ENCODE measurements at regions not wholly inside any gene's neighbourhood (a gene's known extent, or its start where the extent isn't known, plus 50 kb on each side); places are given as distances from the start of the nearest gene placed in this dataset.

DNA sequence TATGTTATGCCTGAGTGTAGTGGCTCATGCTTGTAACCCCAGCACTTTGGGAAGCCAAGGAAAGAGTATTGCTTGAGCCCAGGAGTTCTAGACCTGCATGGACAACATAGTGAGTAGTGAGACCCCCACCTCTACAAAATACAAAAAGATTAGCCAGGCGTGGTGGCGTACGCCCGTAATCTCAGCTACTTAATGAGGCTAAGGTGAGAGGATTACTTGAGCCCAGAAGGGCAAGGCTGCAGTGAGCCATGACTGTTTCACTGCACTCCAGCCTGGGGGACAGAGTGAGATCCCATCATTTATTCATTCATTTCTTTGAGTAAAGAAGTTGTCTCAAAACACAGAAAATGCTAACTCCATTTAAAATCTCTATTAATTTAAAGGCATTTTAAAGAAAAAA, 1061.6 kb downstream of the JRKL start:
- H3K9me1 ChIP-seq (ENCODE audit: control insufficient read depth, insufficient read depth, low read length), result no peaks in the 10 kb centered on the region
- H3K9ac ChIP-seq (ENCODE audit: insufficient read depth in 1 of 2, low read depth in 2 of 2, low read length in 2 of 2), result no peak overlapping the region
- no peaks in the 10 kb centered on the region for H3K27me3 ChIP-seq (ENCODE audit: control insufficient read depth in 2 of 2, insufficient read depth in 2 of 2, low read length in 2 of 2)
- no peaks in the 10 kb centered on the region for H3K4me1 ChIP-seq (replicated peaks in 1 of 2; ENCODE audit: control insufficient read depth in 2 of 2, insufficient read depth in 2 of 2, low read length in 2 of 2)
- no peak overlapping the region for H3K27ac ChIP-seq (ENCODE audit: extremely low read depth, low read depth, low read length)
- H2AFZ ChIP-seq (ENCODE audit: low read depth, low read length), result no peak overlapping the region
- in situ Hi-C loops (cut with MboI), result no loop called here
- H3K4me2 ChIP-seq (ENCODE audit: insufficient read depth, low read length), result no peak overlapping the region
- ATAC-seq, result no peak
- H3K79me2 ChIP-seq (ENCODE audit: control insufficient read depth, insufficient read depth, low read length), result no peaks in the 10 kb centered on the region
- no peak for DNase-seq (ENCODE audit: extremely low read depth in 1 of 4, low spot score in 3 of 4)
- ChIA-PET CTCF (ENCODE audit: low intra/inter-chr PET ratio) (no interaction called here), POLR2A (no interaction called here)
- TF ChIP-seq, protein P1, sequence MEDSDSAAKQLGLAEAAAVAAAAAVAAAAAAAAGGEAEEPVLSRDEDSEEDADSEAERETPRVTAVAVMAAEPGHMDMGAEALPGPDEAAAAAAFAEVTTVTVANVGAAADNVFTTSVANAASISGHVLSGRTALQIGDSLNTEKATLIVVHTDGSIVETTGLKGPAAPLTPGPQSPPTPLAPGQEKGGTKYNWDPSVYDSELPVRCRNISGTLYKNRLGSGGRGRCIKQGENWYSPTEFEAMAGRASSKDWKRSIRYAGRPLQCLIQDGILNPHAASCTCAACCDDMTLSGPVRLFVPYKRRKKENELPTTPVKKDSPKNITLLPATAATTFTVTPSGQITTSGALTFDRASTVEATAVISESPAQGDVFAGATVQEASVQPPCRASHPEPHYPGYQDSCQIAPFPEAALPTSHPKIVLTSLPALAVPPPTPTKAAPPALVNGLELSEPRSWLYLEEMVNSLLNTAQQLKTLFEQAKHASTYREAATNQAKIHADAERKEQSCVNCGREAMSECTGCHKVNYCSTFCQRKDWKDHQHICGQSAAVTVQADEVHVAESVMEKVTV (CRISPR knock-in tag; IDR thresholded peaks at IDR 0.05), result no peak
- no peaks in the 10 kb centered on the region for H4K20me1 ChIP-seq (replicated peaks; ENCODE audit: control insufficient read depth, insufficient read depth, low read length)
- H3K36me3 ChIP-seq (ENCODE audit: control insufficient read depth, insufficient read depth, low read length), result no peaks in the 10 kb centered on the region
- intact Hi-C loops (cut with micrococcal nuclease), result no loop called here
- no peak overlapping the region for H3K4me3 ChIP-seq
- H3K9me3 ChIP-seq (replicated peaks; ENCODE audit: control insufficient read depth, insufficient read depth, low read depth, low read length), result no peaks in the 10 kb centered on the region
- FAIRE-seq, result no peak
- 0% methylated on average over 4 of the region's 4 CpGs for WGBS (ENCODE audit: insufficient coverage, low coverage, missing lambda C conversion rate)
- BruUV-seq (replicated peaks), result no TSS peak

DNA sequence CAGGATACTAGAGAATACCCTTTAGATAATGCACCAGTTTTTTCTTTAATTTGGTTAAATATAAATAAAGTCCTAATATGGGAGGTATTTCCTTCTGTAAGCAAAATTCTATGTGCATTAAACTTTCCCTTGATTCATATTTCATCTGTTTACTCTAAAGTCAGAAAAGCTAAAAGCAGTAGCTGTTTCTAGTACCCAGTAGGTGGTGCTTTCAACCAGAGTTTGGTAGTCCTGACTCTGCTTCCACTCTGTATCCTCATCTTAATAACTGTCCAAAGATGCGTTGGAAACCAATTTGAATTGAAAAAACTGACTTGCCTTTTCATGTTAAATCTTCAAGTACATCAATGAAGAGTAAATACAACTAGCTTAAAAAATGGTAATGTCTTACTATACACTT, 1065.2 kb downstream of the JRKL start:
- ChIA-PET POLR2A (no interaction called here), CTCF (ENCODE audit: low intra/inter-chr PET ratio) (no interaction called here)
- H3K36me3 ChIP-seq (ENCODE audit: control insufficient read depth, insufficient read depth, low read length), result no peaks in the 10 kb centered on the region
- TF ChIP-seq, protein P2, sequence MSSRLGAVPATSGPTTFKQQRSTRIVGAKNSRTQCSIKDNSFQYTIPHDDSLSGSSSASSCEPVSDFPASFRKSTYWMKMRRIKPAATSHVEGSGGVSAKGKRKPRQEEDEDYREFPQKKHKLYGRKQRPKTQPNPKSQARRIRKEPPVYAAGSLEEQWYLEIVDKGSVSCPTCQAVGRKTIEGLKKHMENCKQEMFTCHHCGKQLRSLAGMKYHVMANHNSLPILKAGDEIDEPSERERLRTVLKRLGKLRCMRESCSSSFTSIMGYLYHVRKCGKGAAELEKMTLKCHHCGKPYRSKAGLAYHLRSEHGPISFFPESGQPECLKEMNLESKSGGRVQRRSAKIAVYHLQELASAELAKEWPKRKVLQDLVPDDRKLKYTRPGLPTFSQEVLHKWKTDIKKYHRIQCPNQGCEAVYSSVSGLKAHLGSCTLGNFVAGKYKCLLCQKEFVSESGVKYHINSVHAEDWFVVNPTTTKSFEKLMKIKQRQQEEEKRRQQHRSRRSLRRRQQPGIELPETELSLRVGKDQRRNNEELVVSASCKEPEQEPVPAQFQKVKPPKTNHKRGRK (tag; IDR thresholded peaks at IDR 0.05), result no peak
- no peak for TF ChIP-seq NUFIP1 (IDR thresholded peaks at IDR 0.05; ENCODE audit: partially characterized antibody)
- TF ChIP-seq FOXP1 (CRISPR knock-in tag; IDR thresholded peaks at IDR 0.05), result no peak
- TF ChIP-seq, protein P3, sequence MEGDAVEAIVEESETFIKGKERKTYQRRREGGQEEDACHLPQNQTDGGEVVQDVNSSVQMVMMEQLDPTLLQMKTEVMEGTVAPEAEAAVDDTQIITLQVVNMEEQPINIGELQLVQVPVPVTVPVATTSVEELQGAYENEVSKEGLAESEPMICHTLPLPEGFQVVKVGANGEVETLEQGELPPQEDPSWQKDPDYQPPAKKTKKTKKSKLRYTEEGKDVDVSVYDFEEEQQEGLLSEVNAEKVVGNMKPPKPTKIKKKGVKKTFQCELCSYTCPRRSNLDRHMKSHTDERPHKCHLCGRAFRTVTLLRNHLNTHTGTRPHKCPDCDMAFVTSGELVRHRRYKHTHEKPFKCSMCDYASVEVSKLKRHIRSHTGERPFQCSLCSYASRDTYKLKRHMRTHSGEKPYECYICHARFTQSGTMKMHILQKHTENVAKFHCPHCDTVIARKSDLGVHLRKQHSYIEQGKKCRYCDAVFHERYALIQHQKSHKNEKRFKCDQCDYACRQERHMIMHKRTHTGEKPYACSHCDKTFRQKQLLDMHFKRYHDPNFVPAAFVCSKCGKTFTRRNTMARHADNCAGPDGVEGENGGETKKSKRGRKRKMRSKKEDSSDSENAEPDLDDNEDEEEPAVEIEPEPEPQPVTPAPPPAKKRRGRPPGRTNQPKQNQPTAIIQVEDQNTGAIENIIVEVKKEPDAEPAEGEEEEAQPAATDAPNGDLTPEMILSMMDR (IDR thresholded peaks at IDR 0.05 in 2 of 3, conservative IDR thresholded peaks at IDR 0.05 in 1 of 3; ENCODE audit: insufficient read depth in 2 of 3, low read depth in 1 of 3, low read length in 3 of 3), result peak in 2 of 3 experiments; percentile 11 to 15; a peak in 1 of 6 replicates
- TF ChIP-seq ETV1 (tag; conservative IDR thresholded peaks at IDR 0.05; ENCODE audit: low read depth), result no peak
- TF ChIP-seq, protein P4, sequence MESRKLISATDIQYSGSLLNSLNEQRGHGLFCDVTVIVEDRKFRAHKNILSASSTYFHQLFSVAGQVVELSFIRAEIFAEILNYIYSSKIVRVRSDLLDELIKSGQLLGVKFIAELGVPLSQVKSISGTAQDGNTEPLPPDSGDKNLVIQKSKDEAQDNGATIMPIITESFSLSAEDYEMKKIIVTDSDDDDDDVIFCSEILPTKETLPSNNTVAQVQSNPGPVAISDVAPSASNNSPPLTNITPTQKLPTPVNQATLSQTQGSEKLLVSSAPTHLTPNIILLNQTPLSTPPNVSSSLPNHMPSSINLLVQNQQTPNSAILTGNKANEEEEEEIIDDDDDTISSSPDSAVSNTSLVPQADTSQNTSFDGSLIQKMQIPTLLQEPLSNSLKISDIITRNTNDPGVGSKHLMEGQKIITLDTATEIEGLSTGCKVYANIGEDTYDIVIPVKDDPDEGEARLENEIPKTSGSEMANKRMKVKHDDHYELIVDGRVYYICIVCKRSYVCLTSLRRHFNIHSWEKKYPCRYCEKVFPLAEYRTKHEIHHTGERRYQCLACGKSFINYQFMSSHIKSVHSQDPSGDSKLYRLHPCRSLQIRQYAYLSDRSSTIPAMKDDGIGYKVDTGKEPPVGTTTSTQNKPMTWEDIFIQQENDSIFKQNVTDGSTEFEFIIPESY (CRISPR knock-in tag; IDR thresholded peaks at IDR 0.05), result no peak
- H3K79me2 ChIP-seq (ENCODE audit: control insufficient read depth, insufficient read depth, low read length), result no peaks in the 10 kb centered on the region
- H3K9me3 ChIP-seq (replicated peaks; ENCODE audit: control insufficient read depth, insufficient read depth, low read depth, low read length), result no peaks in the 10 kb centered on the region
- no TSS peak for BruUV-seq (replicated peaks)
- no peaks in the 10 kb centered on the region for H4K20me1 ChIP-seq (replicated peaks; ENCODE audit: control insufficient read depth, insufficient read depth, low read length)
- no peak overlapping the region for H3K9ac ChIP-seq (ENCODE audit: insufficient read depth in 1 of 2, low read depth in 2 of 2, low read length in 2 of 2)
- H3K27ac ChIP-seq (ENCODE audit: extremely low read depth, low read depth, low read length), result no peak overlapping the region
- WGBS (ENCODE audit: insufficient coverage, low coverage, missing lambda C conversion rate), result 0% methylated on average over 1 of the region's 1 CpG
- no peak overlapping the region for H3K4me2 ChIP-seq (ENCODE audit: insufficient read depth, low read length)
- DNase-seq (ENCODE audit: extremely low read depth in 1 of 4, low spot score in 3 of 4) (peak in 1 of 4 experiments; percentile 1), ATAC-seq (no peak), FAIRE-seq (no peak)
- no peaks in the 10 kb centered on the region for H3K9me1 ChIP-seq (ENCODE audit: control insufficient read depth, insufficient read depth, low read length)
- H2AFZ ChIP-seq (ENCODE audit: low read depth, low read length), result no peak overlapping the region
- in situ Hi-C loops (cut with MboI), result no loop called here
- intact Hi-C loops (cut with micrococcal nuclease), result no loop called here
- H3K4me3 ChIP-seq, result no peak overlapping the region
- H3K27me3 ChIP-seq (ENCODE audit: control insufficient read depth in 2 of 2, insufficient read depth in 2 of 2, low read length in 2 of 2), result no peaks in the 10 kb centered on the region
- no peaks in the 10 kb centered on the region for H3K4me1 ChIP-seq (replicated peaks in 1 of 2; ENCODE audit: control insufficient read depth in 2 of 2, insufficient read depth in 2 of 2, low read length in 2 of 2)

Measured in K562 (cell line).